ENCODE measurements at regions not wholly inside any gene's neighbourhood (a gene's known extent, or its start where the extent isn't known, plus 50 kb on each side); places are given as distances from the start of the nearest gene placed in this dataset.
"Not testable (repeated sequence)": the region's sequence is repeated elsewhere in the genome, so short reads cannot be mapped to it uniquely, and the experiment has no call there.

GRCh38 chr22:25487508-25487907 is 77.0 kb upstream of the GRK3 start:
- DNase-seq (ENCODE audit: low read depth in 2 of 2) = no peak

- DNase-seq (ENCODE audit: low read depth in 2 of 2) = peak in 1 of 2 donors; percentile 33
These were observed 76.0 kb upstream of the GRK3 start for GRCh38 chr22:25488244-25489020.

DNA sequence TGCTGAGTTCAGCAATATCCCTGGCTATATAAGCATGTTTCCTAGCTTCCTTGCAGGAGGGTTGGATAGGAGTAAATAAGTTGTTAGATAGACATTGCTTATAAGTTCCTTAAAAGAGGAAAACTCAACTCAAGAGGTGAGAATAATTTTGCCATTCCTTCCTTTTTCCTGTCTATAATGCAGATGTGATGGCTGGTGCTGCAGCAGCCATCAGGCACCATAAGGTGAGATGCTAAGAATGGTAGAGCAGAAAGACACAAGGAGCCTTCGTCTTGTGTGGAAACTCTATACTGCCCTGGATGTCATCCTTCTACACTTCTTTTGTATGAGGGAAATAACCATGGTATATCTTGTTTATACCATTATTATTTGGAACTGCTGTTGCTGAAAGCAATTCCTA is 74.5 kb upstream of the GRK3 start:
- no peak for DNase-seq (ENCODE audit: low read depth in 2 of 2)

DNA sequence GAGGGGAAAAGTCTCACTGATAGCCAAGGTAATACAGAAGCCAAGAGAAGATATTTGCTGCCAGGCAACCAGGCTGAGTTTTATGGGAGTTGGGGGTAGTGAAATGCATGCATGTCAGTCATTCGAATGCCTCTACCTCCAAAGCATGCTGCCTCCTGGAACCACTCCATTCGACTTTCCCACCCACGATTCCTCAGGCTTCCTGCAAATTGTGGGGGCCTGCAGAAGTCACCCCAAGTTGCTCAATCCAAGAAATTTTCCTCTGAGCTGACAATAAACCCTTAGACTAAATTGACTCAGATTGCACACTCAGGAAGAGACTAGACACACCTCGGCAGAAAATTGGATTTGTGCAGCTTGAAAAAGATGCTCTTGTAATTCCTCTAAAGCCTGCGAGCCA is 73.6 kb upstream of the GRK3 start:
- DNase-seq (ENCODE audit: low read depth in 2 of 2) = no peak

DNA sequence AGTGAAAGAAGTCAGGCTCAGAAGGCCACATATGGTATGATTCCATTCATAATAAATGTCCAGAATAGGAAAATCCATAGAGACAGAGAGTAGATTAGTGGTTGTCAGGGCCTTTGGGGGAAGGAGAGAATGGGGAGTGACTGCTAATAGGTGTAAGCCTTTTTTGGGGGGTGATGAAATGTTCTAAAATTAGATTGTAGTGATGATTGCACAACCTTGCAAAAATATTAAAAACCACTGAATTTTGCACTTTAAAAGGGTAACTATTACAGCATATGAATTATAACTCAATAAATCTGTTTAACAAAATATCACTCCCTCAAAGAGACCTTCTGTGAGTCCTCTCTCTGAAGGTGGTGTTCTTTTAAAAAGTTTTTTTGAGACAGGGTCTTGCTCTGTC is 72.3 kb upstream of the GRK3 start:
- DNase-seq (ENCODE audit: low read depth in 2 of 2) = no peak

- DNase-seq (ENCODE audit: low read depth in 2 of 2) = no peak
These were observed 71.4 kb upstream of the GRK3 start for GRCh38 chr22:25492841-25493734.

GRCh38 chr22:25493794-25494193 is 70.7 kb upstream of the GRK3 start:
- no peak for DNase-seq (ENCODE audit: low read depth in 2 of 2)

DNA sequence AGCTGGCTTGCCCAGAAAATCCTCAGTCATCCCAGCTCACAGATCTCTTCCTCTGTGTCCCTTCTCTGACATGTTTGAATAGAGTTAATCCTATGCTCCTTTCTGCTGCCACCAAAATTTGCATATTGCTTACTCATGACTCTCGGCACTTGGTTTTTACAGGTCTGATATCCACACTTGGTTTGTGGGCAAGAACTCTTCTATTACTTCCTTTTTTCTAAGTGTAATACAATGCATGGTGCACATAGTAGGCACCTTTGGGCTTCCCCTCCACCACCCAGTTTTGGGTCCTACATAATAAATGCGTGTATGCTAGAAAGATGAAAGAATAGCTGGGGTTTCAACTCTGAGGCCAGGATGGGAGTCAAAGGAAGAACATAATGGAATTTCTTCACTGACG is 69.7 kb upstream of the GRK3 start:
- DNase-seq (ENCODE audit: low read depth in 2 of 2) = no peak

GRCh38 chr22:25495285-25495684 is 69.2 kb upstream of the GRK3 start:
- no peak for DNase-seq (ENCODE audit: low read depth in 2 of 2)

GRCh38 chr22:25496396-25497064 is 67.9 kb upstream of the GRK3 start:
- no peak for DNase-seq (ENCODE audit: low read depth in 2 of 2)

- DNase-seq (ENCODE audit: low read depth in 2 of 2) = no peak
These were observed 67.3 kb upstream of the GRK3 start for GRCh38 chr22:25497181-25497641.

- DNase-seq (ENCODE audit: low read depth in 2 of 2) = no peak
These were observed 66.8 kb upstream of the GRK3 start for GRCh38 chr22:25497716-25498115.

DNA sequence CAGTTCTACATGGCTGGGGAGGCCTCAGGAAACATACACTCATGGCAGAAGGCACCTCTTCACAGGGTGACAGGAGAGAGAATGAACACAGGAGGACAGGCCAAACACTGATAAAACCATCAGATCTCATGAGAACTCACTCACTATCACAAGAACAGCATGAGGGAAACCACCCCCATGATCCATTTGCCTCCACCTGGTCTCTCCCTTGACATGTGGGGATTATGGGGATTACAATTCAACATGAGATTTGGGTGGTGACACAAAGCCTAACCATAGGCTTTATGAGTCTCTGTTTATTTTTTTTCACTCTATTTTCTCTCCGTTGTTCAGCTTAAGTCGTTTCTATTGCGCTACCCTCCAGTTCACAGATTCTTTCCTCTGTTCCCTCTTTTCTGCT is 63.8 kb upstream of the GRK3 start:
- DNase-seq (ENCODE audit: low read depth in 2 of 2) = not testable (repeated sequence)

DNA sequence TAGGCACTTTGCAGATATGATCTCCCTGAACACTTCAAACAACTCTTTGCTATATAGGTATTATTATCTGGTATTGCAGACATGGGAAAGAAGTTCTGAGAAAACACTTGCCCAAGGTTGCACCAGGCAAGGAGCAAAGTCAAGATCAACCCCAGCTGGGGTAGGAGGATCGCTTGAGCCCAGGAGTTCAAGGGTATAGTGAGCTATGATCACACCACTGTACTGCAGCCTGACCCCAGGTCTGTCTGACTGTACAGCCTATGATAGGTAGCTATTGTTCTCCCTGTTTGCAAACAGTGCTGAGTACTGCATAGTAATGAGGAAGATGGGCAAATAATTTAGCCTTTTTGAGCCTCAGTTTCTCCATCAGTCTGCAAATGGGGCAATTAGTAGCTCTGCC is 60.5 kb upstream of the GRK3 start:
- not testable (repeated sequence) for DNase-seq (ENCODE audit: low read depth in 2 of 2)

DNA sequence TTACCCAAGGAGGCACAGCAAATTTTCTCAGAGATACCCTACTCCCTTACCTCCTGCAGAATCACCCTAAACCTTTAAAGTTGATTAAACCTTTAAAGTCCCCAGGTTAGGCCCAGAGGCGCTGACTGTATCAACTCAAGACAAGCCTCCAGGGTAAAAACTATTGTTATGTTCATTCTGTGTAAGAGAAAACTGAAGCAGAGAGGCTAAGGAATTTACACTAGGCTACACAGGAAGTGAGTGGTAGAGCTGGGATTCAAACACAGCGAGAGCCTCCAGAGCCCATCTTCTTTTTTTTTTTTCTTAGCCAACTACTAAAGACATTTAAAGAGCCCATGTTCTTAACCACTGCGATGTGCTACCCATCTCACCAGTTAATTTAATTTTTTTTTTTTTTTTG is 56.3 kb upstream of the GRK3 start:
- no peak for DNase-seq (ENCODE audit: low read depth in 2 of 2)

DNA sequence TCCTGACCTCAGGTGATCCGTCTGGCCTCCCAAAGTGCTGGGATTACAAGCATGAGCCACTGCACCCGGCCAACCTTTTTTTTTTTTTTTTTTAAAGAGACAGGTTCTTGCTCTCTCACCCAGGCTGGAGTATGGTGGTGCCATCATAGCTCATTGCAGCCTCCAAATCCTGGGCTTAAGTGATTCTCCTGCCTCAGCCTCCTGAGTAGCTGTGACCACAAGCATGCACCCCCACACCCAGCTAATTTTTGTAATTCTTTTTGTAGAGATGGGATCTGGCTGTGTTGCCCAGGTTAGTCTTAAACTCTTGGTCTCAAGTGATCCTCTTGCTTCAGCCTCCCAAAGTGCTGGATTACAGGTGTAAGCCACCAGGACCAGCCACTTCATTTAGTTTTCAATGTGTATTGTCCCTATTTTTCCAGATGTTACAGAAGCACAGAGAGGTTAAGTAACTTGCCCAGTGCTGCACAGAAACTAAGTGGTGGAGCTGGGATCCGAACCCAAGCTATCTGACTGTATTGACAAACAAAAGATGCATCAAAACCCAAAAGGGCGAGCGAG is 55.6 kb upstream of the GRK3 start:
- DNase-seq (ENCODE audit: low read depth in 2 of 2) = no peak

DNA sequence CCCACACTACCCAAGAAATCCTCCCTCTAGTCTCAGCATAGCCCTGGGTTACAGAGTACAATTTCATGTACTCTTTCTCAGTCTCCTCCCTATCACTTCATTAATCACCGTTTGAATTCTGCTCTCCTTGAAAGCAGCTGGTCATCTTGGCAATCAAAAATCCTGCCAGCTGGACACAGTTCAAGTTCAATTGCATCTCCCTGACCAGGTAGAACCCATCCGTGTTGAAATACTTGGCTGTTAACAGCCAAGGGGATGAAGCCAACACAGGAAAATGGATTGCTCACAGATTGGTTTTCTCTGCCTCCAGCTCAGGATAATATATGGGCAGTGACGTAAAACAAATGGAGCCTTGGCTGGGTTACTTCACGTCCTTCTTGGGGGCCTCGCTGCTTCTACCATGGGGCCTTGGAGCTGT is 55.1 kb upstream of the GRK3 start:
- DNase-seq (ENCODE audit: low read depth in 2 of 2) = no peak

- no peak for DNase-seq (ENCODE audit: low read depth in 2 of 2)
These were observed 53.6 kb upstream of the GRK3 start for GRCh38 chr22:25510876-25511275.

- no peak for DNase-seq (ENCODE audit: low read depth in 2 of 2)
These were observed 52.8 kb upstream of the GRK3 start for GRCh38 chr22:25511725-25512124.

DNA sequence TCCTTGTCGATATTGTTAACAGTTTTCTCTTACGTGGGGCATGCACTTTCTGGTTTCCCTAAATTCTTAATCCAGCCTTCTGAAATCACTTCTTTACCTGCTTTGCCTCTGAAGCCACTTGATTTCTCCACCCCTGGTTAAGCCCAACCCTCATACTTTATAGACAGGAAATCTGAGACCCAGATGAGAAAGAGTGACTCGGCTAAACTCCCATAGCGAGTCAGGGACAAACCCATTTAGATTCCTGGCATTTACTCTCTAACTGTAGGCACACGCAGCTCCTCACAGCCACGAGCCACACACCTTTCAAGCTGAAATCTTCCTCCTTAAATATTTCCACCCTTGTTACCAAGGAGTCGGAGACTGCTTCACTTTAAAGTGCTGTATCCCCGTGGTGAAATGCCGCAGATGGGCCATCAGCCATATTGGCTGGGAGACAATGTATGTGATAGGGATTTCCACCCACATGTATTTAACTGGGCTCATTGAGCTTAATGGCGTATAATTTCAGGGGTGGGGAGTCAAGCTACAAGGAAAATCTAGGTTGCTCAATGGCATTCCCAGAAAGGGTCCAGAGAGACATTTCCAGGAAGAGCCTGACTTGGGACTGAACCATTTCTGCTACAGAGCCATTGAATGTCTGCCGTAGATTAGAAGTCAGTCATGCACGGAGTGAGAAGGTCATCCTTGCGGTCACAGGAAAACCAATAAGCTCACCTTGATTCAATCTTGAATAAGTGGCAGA is 49.9 kb upstream of the GRK3 start:
- no peak for DNase-seq (ENCODE audit: low read depth in 2 of 2)
